IPS-NIHi11 (cell line): ENCODE measurements at regions not wholly inside any gene's neighbourhood (a gene's known extent, or its start where the extent isn't known, plus 50 kb on each side); places are given as distances from the start of the nearest gene placed in this dataset.
"Not testable (repeated sequence)": the region's sequence is repeated elsewhere in the genome, so short reads cannot be mapped to it uniquely, and the experiment has no call there.

ENCODE experiments used
- DNase-seq: peaks from one replicate; pipeline ENCODE4 v3.0.0; 2012; ENCODE audit warnings: mixed read lengths, low spot score

DNA sequence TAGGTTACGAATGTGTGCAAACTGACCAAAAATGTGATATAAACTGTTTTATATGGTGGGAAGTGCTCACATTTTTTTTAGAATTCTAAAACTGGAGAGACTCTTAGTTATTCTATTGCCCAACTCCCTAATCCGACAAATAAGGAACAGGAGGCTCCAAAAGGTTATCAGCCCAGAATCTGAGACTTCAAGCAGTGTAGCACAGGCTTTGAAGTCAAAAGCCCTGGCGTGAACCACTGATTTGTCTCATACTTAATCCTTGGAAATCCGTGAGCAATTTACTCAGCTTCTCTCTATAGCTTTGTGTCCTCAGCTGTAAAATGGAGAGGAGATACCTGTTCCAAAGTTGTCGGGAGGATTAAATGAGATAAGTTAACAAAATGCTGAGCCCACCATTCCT lies 368.8 kb upstream of the SASH1 start:
- no peak for DNase-seq

DNA sequence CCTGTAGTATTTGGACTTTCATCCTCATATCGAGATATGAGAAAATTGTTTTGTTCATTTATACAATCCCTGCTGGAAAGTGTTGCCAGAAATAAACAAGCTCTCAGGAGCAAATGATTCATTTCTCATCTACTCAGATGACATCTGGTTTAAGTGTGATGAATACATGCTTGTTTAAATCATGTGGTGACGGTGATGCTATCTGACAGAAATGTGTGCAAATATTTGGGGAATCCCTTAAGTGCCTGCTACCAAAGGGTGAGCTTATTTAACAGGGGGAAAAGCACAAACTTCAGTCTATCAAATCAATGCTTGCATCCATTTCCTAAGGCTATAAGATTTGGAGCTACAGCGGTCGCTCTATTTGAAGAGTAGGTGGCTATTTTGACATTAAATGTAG lies 368.3 kb upstream of the SASH1 start:
- no peak for DNase-seq

DNA sequence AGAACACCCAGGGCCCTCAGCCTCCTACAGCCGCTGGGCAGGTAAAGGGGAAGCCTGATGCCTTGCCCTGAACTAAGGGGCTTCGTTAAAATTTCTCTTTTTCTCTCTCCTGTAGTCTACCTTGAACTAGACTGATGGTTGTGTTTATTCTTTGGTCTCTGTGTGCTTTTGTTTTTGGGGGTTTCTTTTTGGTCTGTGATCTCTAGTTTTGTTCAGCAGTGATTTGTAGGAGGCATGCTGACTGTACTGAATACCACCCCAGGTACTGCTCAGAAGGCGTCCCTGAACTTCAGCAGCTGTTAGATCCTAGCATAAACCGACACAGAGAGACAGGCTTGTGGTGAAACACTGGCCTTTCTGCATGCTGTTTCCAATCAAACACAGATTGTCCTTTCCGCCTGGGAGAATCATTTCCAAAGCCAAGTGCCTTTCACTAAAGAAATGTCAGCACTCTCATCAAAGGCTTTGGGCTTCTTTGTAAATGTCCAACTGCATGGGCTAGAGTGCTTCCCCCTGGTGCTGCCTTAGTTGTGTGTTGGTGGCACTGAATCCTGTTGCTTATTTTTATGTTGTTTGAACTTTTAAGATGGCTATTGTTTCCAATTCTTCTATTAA lies 364.7 kb upstream of the SASH1 start:
- DNase-seq = no peak

DNA sequence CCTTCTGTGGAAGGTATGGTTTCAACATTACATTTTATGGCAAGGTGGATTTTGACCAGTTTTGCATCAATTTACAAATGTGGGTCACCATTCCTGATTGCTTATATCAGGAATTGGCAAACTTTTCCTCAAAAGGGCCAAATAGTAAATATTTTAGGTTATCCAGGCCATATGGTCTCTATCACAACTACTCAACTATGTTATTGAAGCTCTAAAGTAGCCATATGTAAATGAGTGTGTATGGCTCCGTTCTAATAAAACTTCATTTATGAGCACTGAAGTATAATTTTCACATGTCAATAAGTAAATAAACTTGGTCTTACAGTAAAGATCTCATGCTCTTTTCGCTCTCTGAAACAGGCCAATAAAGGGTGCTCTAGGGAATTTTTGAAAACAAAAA lies 362.7 kb upstream of the SASH1 start:
- no peak for DNase-seq

DNA sequence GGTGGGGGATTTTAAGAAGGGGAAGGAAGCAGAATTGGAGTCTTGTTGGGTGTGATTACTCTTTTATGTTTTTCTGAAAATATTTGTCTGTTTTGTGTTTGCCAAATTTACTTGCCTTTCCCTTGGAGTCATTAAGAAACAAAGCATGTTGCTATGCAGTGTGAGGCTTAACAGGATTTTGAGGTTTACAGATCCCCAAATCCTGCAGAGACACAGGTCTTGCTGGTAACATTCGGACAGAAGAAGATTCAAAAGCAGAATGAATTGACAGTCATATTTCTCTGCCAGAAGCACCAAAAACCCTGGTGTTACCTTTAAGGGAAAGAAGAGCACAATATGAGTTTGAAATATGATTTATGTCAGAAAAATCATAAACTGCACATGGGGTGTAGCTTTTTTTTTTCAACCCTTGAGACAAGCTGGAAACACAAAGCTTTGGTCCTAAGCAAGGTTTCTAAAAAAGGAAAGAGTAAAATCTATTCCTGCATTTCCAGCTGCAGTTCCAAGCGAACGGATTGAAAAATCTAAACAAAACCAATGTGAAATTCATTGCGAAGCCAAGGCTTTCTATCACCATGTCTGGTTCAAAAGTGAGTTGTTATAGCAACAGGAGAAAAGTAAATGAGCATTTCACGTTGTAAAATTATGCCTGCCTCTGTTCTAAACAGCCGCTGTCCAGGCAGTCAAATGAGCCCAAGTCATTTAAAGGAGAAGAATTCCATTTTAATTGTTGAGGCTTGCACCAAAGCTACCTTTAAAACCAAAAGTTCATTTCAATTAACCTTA lies 358.9 kb upstream of the SASH1 start:
- no peak for DNase-seq

DNA sequence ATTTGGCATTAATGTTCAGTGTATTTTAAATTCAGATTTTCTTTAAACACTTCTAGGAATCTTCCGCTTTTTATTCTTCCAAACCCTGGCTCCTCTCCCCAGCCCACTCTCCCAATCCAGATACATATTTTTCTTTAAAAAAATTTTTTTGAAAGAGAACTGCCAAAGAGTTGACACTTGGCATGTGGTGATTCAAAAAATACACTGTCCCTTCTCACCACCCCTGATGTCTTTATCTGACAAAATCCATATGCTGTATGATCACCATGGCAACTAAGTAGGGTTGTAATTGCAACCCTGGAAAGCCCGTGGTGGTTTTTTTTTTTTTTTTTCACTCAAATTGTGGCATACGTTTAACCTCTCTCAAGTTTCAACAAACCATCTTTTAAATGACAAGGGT lies 355.8 kb upstream of the SASH1 start:
- no peak for DNase-seq

DNA sequence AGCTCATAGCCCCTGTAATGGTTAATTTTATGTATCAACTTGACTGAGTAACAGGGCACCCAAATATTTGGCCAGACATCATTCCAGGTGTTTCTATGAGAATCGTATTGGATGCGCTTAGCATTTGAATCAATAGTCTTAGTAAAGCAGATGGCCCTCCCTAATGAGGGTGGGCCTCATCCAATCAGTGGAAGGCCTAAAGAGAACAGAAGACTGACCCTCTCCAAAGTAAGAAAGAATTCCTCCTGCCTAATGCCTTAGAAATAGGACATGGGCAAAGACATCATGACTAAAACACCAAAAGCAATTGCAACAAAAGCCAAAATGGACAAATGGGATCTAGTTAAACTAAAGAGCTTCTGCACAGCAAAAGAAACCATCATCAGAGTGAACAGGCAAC lies 352.5 kb upstream of the SASH1 start:
- no peak for DNase-seq

DNA sequence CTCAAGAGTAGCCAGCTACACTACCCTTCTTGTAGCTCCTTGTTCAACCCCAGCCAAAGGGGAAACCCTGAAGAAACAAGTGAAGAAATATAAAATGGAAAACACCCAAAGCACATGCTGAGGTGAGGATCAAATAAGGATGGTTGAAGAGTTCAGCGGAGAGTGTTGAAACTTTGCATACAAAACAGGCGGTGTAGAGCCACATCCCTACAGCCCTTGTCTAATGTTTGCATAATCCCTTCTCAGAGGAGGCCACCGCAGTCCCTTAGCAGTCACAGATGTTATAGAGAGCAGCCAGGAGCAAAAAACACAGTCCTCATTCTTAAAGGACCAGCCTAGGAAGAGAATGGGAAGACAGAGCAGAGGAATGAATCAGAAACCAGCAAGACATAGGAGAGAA lies 350.7 kb upstream of the SASH1 start:
- DNase-seq = no peak

DNA sequence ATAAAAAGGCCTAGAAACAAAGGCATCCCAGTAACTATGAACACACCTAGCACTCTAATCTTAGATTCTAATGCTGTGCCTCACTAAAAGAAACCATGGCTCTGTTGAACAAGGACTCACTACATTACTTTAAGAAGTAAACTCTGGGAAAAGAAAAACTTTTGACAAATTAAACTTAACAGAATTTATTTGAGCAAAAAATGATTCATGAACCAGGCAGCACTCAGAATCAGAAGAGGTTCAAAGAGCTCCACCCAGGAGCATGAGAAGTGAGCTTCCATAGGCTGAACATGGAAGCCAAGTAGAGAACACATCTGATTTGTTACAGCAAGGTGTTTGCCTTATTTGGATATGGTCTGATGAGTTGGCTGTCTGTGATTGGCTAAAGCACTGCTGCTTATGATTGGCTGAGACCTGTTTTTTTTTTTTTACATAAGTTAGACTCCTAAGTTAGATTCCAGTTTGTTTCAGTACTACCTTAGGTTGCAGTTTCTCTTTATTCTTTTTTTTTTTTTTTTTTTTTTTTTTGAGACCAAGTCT lies 343.6 kb upstream of the SASH1 start:
- DNase-seq = no peak

DNA sequence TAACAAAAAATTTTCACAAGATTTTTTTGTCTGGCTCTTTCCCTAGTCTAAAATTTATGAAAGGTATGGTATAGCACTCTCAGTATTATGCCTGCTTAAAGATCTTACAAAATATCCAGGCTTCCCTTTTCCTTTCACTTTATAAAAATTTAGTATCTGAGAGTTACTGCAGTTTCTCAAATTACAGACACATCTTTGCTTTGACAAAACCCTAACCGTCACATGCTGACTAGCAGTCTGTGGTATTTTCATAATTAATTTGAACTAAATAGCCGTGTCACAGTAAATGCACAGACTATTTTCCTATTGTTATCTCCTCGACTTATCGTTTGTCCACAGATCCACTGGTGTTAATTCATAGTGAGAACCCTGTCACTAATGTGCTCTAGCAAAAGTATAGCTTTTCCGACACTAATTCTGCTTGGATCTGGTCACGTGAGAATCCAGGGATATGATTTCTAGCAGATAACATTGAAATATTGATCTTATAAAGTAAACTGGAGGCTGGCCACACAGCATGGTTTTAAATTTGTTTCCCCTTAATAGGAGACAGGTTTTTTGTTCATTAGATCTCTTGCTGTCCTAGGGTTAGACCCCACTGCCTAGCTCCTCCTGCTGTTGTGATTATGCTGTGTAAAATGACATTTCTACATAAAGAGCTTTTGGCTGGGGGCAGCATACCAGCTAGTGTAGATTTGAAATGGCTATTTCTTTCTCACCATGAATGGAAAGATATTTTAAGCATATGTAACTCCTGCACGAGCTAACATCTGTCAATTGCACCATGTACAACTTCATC lies 340.6 kb upstream of the SASH1 start:
- no peak for DNase-seq

DNA sequence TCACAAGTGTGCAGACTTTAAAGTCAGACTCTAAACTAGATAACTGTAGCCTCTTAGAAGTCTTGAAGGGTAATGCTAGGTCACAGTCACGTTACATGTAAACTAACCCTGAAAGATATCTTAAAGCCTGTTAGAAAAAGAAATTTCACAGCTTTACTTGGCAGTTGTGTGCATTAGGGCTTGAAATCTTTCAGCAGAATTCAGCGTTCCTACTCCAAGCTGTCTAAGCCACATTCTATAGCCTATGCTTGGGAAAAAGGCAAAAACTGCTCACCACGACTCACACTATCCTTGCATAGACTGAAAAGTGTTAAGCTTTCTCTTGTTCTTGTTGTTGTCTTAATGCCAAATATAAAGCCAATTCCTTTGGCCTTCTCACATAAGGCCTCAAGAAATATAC lies 338.0 kb upstream of the SASH1 start:
- no peak for DNase-seq

DNA sequence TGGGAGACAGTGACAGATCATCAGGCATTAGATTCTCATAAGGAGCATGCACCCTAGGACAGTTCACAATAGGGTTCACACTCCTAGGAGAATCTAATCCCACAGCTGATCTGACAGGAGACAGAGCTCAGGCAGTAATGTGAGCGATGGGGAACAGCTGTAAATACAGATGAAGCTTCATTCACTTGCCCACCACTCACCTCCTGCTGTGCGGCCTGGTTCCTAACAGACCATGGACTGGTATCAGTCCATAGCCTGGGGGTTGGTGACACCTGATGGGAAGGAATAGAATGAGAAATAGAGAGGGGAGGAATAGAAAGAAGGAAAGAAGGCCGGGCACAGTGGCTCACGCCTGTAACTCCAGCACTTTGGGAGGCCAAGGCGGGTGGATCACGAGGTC lies 336.8 kb upstream of the SASH1 start:
- no peak for DNase-seq

DNA sequence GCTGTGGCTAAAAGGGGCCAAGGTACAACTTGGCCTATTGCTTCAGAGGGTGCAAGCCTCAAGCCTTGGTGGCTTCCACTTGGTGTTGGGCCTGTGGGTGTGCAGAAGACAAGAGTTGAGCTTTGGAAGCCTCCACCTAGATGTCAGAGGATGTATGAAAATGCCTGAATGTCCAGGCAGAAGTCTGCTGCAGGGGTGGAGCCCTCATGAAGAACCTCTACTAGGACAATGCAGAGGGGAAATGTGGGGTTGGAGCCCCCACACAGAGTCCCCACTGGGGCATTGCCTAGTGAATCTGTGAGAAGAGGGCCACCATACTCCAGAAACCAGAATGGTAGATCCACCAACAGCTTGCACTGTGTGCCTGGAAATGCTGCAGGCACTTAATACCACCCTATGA lies 332.1 kb upstream of the SASH1 start:
- DNase-seq = not testable (repeated sequence)

DNA sequence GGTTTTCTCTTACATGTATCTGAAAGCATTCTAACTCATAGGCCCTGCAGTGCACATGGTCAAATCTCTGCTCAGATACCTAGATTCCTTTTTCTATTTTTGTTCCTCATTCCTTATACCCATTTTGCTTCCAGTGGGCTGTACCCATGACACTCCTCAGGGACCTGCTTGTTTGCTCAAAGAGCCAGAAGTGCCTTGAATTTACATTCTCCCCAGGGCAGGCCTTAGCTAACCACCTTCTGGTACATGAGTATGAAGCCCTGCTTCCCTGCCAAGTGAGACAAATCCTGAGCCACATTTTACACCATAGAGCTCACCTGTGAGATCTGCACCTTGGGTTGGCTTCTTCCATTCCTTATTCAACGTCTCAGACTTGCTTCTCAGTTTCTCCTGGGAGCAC lies 326.6 kb upstream of the SASH1 start:
- DNase-seq = no peak

DNA sequence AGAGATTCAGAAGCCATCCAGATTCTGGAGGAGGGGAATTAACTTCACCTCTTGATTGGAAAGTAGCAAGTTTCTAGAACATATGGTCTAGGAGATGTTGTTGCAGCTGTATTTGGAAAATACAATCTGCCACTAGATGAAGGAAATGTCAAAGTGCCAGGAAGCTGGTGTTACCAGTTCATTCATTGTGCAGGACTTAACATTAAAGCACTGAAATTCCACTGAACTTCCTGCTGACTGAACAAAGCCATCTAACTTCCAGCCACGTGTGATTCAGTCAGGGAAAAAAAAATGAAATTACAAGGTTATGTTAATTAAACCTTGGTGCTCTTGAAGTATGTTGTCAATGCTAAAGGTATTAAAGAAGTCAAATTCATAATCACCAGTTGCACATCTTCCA lies 321.5 kb upstream of the SASH1 start:
- DNase-seq = no peak

DNA sequence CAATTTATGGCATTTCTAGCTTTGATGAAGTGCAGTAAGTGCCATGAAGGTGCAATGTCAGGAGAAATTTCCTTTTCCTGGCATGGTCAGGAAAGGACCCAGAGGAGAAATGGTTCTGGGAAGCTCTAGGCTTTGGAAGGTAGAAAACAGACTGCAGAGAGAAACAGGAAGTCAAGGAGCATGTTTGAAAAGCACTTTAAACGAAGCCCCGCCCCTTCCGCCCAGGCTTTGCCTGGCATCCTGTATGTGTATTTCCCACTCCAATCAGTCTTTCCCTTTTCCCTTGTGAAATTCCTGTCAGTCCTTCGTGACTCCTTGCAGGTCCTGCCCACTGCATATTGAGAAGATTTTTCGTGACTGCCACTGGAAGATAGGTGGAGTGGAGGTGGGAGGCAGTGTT lies 320.9 kb upstream of the SASH1 start:
- no peak for DNase-seq

DNA sequence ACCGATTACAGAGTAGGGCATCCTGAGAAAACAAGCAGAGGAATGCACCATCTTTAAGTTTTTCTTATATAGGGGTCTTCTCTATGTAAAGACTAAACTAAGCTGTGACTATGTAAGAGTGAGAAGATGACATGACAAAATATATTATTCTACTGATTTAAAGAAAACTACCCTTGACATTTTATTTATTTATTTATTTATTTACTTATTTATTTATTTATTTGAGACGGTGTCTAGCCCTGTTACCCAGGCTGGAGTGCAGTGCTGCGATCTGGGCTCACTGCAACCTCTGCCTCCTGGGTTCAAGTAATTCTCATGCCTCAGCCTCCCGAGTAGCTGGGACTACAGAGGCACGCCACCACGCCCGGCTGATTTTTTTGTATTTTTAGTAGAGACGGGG lies 320.4 kb upstream of the SASH1 start:
- not testable (repeated sequence) for DNase-seq

DNA sequence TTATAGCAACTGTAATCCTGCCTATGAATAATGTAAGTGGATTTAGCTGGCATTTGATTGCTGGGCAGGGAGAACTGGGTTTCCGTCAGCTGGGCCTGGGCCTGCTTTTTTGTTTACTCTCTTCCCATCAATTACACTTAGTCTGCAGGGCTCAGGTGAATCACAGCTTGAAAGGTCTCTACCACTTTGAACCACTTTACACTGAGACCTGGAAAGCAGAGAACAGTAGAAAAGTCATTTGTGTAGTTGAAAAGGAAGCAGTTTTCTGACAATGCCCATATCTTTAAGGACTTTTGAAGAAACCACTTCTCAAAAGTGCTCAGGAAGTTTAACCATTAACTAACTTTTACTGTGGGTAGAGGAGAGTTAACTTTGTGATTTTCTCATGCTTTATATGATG lies 315.4 kb upstream of the SASH1 start:
- no peak for DNase-seq

DNA sequence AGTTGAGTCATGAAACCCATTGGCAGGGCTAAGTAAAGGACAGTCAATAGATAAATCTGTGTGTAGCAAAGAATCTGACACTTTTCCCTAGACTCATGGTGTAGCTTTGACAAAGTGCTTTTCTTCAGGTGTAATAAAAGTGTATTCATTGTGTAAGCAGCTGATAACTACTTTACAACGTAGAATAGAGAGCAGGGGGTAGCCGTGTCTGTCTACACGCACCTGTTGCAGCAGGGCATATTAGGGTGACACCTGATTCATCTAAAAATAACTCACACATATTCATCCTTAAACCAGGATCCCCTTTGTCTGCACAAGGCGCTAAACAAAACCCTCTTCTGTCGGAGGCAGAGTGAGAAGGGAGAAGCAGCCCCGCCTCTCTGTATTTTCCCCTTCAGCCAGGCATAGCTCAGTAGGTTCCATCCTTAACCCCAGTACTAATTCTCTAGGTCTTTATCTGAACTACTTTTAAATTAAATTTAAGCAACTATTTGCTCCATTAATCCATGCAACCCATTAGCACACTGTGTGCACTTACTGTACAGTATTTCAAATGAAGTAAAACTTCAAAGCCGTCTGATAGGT lies 306.7 kb upstream of the SASH1 start:
- no peak for DNase-seq

DNA sequence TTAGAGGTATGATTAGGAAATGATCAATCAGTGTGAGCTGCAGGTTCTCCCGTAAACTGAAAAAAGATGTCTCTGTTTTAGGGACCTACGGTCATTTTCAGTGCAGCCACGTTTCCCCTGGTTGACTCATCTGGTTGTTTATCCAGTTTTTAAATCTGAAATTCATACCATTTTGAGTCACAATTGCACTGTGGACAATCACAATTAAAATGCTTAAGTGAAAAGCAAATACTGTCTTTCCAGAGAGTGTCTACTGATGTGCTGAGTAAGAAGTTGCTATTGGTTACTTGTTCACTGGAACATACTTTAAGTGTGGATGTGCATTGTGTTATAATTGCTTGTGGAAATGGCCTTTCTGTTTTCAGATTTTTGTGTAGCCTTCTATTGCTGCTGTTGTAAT lies 305.1 kb upstream of the SASH1 start:
- no peak for DNase-seq

DNA sequence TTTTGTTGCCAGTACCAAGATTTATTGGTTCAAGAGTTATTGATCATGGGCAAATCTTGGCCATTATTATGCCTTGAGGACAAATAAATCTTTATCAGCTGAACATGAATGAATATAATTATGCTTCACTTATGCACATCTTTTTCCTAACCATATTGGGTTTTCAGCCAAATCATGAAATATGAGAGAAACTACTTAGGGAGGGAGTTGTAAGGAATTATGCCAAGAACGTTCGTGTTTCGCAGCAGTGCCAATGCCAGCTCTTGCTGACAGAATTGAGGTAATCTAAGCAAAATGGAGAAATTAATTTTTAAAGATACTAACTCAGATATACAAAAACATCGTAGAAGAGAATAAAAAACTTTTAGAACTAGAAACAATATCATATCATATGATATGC lies 301.1 kb upstream of the SASH1 start:
- DNase-seq = no peak

DNA sequence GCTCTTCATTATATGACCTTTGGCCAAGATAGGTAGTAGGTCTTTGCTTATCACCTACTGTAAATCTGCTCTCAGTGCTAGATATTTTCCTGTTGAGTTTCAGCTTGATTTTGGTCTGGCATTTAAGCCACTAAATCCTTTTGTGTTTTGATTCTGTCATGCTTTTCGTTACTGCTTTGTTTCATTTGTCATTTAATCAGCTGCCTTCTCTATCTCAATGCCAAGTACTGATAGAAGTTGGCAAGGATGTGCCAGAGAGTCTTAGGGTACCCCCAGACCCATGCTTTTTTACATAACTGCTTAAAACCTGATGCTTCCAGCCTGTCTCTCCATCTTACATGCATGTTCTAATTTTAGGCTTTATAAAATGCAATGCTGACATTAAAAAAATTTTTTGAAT lies 300.1 kb upstream of the SASH1 start:
- no peak for DNase-seq
